Activated naive CD4-positive, alpha-beta T cell treated with anti-CD3 and anti-CD28 coated beads, Interleukin-2, amount 10 ng/mL, durations not matched to agents 7 days and 5 days (primary cell): ENCODE measurements at regions not wholly inside any gene's neighbourhood (a gene's known extent, or its start where the extent isn't known, plus 50 kb on each side); places are given as distances from the start of the nearest gene placed in this dataset.

Experiments
- CTCF ChIA-PET: fragments of 350-600 bp; sonication (Branson Sonifier 250); formaldehyde crosslinking; loops from one replicate; lab custom pipeline; 2021; ENCODE audit warnings: antibody characterized with exemption; lab: Charles Lee
- DNase-seq: peaks from one replicate; pipeline ENCODE4 v3.0.0-alpha.2; 2020
- H3K27ac Mint-ChIP-seq: one replicate; pipeline ENCODE4 v1.8.0; 2021; ENCODE audit warnings: mild to moderate bottlenecking, moderate library complexity, mixed read lengths
- H3K27me3 Mint-ChIP-seq: one replicate; pipeline ENCODE4 v1.8.0; 2021; ENCODE audit warnings: mild to moderate bottlenecking, mixed read lengths
- H3K36me3 Mint-ChIP-seq: one replicate; pipeline ENCODE4 v1.8.0; 2021; ENCODE audit warnings: mixed read lengths
- H3K4me1 Mint-ChIP-seq: one replicate; pipeline ENCODE4 v1.8.0; 2021; ENCODE audit warnings: mixed read lengths
- H3K4me3 Mint-ChIP-seq: one replicate; pipeline ENCODE4 v1.8.0; 2021; ENCODE audit warnings: mild to moderate bottlenecking, moderate library complexity, mixed read lengths
- H3K9me3 Mint-ChIP-seq: one replicate; pipeline ENCODE4 v1.8.0; 2021; ENCODE audit warnings: mixed read lengths

GRCh38 chr15:46858150-46858549 is 859.2 kb upstream of the SEMA6D start:
- no peaks in the 10 kb centered on the region for H3K27me3 Mint-ChIP-seq
- no peaks in the 10 kb centered on the region for H3K36me3 Mint-ChIP-seq
- H3K4me3 Mint-ChIP-seq = no peak overlapping the region
- H3K9me3 Mint-ChIP-seq = no peaks in the 10 kb centered on the region
- no peak overlapping the region for H3K27ac Mint-ChIP-seq
- DNase-seq = no peak
- CTCF ChIA-PET = no interaction called here
- H3K4me1 Mint-ChIP-seq = no peaks in the 10 kb centered on the region

GRCh38 chr15:46861796-46862195 is 855.5 kb upstream of the SEMA6D start:
- Mint-ChIP-seq H3K27ac (no peak overlapping the region), H3K4me1 (no peaks in the 10 kb centered on the region), H3K27me3 (no peaks in the 10 kb centered on the region), H3K4me3 (no peak overlapping the region), H3K9me3 (peaks cover 2% of the 10 kb centered on the region), H3K36me3 (no peaks in the 10 kb centered on the region)
- CTCF ChIA-PET = no interaction called here
- DNase-seq = no peak

DNA sequence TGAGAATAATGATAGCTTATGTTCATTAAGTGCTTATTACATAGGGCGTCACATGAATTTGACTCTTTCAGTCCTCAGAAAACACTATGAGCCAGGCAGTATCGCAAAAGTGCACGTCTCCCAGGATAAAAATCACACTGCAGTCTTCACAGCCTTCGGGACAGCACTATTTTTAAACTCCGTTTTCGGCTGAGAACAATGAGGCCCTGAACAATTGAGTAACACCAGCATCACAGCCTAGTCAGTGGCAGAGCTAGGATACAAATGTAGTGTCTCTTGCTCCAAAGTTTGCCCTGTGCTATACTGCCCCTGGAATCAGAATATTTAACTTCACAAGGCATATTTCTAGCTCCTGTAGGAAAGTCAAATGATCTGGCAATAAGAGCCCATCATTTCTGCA is 852.1 kb upstream of the SEMA6D start:
- Mint-ChIP-seq H3K36me3 (no peaks in the 10 kb centered on the region), H3K4me3 (no peak overlapping the region), H3K27ac (no peak overlapping the region), H3K4me1 (no peaks in the 10 kb centered on the region), H3K9me3 (peaks cover 4% of the 10 kb centered on the region), H3K27me3 (no peaks in the 10 kb centered on the region)
- DNase-seq = no peak
- CTCF ChIA-PET = no interaction called here

- Mint-ChIP-seq H3K36me3 (no peaks in the 10 kb centered on the region), H3K27me3 (no peaks in the 10 kb centered on the region), H3K4me1 (no peaks in the 10 kb centered on the region), H3K9me3 (peaks cover 5% of the 10 kb centered on the region), H3K4me3 (no peak overlapping the region), H3K27ac (no peak overlapping the region)
- DNase-seq = no peak
- CTCF ChIA-PET = no interaction called here
Observed at GRCh38 chr15:46872286-46872980, 844.9 kb upstream of the SEMA6D start.

DNA sequence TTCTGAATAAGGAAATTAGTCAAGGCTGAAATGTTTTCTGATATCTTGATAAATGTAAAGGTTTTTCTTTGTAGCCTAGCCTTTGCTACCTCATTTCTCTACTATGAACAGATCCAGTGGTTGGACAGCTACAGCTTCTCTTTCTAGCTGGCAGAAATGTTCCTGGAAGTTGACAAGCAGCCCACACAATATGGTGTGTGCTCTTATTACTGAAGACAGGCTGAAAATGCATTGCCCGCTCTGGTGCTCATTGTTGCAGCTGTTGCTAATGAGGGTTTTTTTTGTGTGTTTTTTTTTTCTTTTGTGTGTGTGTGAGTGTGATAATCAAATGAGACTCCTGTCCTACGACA is 844.3 kb upstream of the SEMA6D start:
- no peak overlapping the region for H3K27ac Mint-ChIP-seq
- H3K9me3 Mint-ChIP-seq = peaks cover 5% of the 10 kb centered on the region
- H3K27me3 Mint-ChIP-seq = no peaks in the 10 kb centered on the region
- no peaks in the 10 kb centered on the region for H3K36me3 Mint-ChIP-seq
- CTCF ChIA-PET = no interaction called here
- no peaks in the 10 kb centered on the region for H3K4me1 Mint-ChIP-seq
- no peak overlapping the region for H3K4me3 Mint-ChIP-seq
- DNase-seq = no peak

- DNase-seq = no peak
- Mint-ChIP-seq H3K27ac (no peak overlapping the region), H3K9me3 (peaks cover 13% of the 10 kb centered on the region), H3K36me3 (no peaks in the 10 kb centered on the region), H3K4me1 (no peaks in the 10 kb centered on the region), H3K27me3 (no peaks in the 10 kb centered on the region), H3K4me3 (no peak overlapping the region)
- CTCF ChIA-PET = no interaction called here
Observed at GRCh38 chr15:46879032-46879770, 838.1 kb upstream of the SEMA6D start.

DNA sequence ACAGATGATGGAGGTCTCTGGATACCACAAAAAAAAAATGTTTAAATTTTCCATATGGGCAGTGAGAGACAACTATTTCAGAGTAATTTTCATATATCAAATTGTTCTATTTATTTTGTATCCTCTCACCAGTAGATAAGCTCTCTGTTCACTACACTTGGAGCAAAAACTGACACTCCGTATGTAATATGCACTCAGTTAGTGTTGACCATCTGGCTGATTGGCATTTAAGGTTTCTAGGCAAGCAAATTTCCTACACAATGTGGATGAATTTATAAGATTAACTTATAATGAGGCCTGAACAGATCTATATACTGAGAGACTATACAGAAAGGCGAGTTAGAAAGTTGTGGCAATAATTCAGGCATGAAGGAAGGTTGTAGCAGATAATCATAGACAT is 836.5 kb upstream of the SEMA6D start:
- CTCF ChIA-PET = no interaction called here
- Mint-ChIP-seq H3K4me1 (no peaks in the 10 kb centered on the region), H3K27ac (no peak overlapping the region), H3K36me3 (no peaks in the 10 kb centered on the region), H3K27me3 (no peaks in the 10 kb centered on the region), H3K4me3 (no peak overlapping the region), H3K9me3 (peaks cover 13% of the 10 kb centered on the region)
- no peak for DNase-seq

GRCh38 chr15:46892621-46893160 is 824.6 kb upstream of the SEMA6D start:
- CTCF ChIA-PET = no interaction called here
- Mint-ChIP-seq H3K4me1 (no peaks in the 10 kb centered on the region), H3K27ac (no peak overlapping the region), H3K9me3 (peaks cover 9% of the 10 kb centered on the region), H3K36me3 (no peaks in the 10 kb centered on the region), H3K4me3 (no peak overlapping the region), H3K27me3 (no peaks in the 10 kb centered on the region)
- DNase-seq = no peak

DNA sequence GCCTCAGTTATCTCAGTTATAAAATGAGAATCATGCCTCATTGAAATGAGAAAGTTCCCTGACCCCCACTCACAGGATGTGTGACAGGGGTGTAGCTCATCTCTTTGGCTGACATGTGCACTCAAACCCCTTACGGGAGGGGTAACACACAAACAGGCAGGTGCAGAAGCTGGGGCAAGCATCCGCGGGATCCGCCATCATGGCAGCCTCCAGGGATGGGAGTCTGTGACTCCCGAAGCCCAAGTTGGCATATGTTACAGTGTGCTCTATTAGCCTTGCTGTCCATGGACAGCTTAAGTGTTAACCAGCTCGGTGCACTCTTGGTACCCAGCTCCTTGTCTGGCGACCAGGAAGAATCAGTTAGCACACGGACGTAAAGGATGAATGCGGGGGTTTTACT is 822.7 kb upstream of the SEMA6D start:
- Mint-ChIP-seq H3K36me3 (no peaks in the 10 kb centered on the region), H3K4me3 (no peak overlapping the region), H3K27me3 (no peaks in the 10 kb centered on the region), H3K27ac (no peak overlapping the region), H3K4me1 (no peaks in the 10 kb centered on the region), H3K9me3 (peaks cover 9% of the 10 kb centered on the region)
- no peak for DNase-seq
- CTCF ChIA-PET = no interaction called here

GRCh38 chr15:46897266-46897665 is 820.0 kb upstream of the SEMA6D start:
- Mint-ChIP-seq H3K4me1 (no peaks in the 10 kb centered on the region), H3K9me3 (peaks cover 11% of the 10 kb centered on the region), H3K36me3 (no peaks in the 10 kb centered on the region), H3K27ac (no peak overlapping the region), H3K27me3 (no peaks in the 10 kb centered on the region), H3K4me3 (no peak overlapping the region)
- CTCF ChIA-PET = no interaction called here
- DNase-seq = no peak

GRCh38 chr15:46901001-46901400 is 816.3 kb upstream of the SEMA6D start:
- DNase-seq = no peak
- H3K27ac Mint-ChIP-seq = no peak overlapping the region
- H3K36me3 Mint-ChIP-seq = no peaks in the 10 kb centered on the region
- H3K4me1 Mint-ChIP-seq = no peaks in the 10 kb centered on the region
- no peak overlapping the region for H3K4me3 Mint-ChIP-seq
- CTCF ChIA-PET = no interaction called here
- H3K9me3 Mint-ChIP-seq = peaks cover 2% of the 10 kb centered on the region
- no peaks in the 10 kb centered on the region for H3K27me3 Mint-ChIP-seq

DNA sequence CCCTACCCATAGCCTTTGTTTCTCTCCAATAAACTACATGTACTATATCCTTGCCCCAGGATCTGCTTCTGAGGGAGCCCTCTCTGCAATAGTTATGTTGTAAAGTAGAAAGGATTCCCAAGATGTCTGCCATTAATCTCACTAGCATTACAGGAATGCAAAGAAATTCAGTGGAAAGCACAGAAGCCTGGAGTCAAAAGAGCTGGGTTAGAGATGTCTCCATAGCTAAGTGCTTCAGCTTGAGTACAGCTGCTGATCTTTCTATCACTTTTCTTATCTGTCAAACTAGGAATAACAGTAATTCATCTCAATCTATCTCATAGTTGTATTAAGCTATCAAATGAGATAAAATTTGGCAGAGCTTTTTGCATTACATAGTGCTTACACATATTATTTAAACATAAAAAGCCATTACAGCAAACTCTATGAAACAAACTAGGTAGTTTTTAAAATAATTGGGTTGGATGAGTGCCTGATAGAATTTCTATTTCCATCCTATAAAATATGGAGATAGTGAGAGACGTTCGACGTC is 799.5 kb upstream of the SEMA6D start:
- no peak for DNase-seq
- Mint-ChIP-seq H3K27me3 (no peaks in the 10 kb centered on the region), H3K36me3 (no peaks in the 10 kb centered on the region), H3K9me3 (peaks cover 8% of the 10 kb centered on the region), H3K4me1 (no peaks in the 10 kb centered on the region), H3K27ac (no peak overlapping the region), H3K4me3 (no peak overlapping the region)
- CTCF ChIA-PET = no interaction called here

DNA sequence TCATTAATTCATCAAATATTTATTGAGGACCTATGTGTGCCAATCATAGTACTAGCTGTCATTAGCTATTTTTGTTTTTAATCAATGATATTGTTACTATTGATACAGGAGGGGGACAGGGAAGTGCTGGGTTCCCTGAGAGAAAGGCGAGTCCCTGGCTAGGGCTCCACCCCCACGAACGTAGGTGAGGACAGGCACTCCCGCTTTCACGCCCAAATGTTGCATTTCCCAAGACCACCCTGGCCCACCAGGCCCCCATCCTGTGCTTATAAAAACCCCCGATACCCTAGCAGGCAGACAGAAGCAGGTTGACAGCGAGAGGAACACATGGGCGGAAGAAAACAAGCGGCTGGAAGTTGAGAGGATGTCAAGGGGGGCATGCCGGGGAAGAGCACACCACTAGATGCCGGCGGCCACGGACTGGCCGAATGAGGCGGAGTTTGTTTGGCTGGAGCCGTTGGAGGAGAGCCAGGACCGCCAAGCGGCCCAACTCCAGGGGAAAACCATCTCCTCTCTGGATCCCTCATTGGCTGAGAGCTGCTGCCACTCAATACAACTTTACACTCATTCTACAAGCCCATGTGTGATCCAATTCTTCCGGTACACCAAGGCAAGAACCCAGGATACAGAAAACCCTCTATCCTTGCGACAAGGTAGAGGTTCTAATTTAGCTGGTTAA is 798.7 kb upstream of the SEMA6D start:
- no peak overlapping the region for H3K27ac Mint-ChIP-seq
- H3K4me1 Mint-ChIP-seq = no peaks in the 10 kb centered on the region
- no peaks in the 10 kb centered on the region for H3K36me3 Mint-ChIP-seq
- CTCF ChIA-PET = no interaction called here
- no peak overlapping the region for H3K4me3 Mint-ChIP-seq
- no peak for DNase-seq
- peaks cover 16% of the 10 kb centered on the region for H3K9me3 Mint-ChIP-seq
- H3K27me3 Mint-ChIP-seq = no peaks in the 10 kb centered on the region

GRCh38 chr15:46921891-46922290 is 795.4 kb upstream of the SEMA6D start:
- CTCF ChIA-PET = no interaction called here
- no peaks in the 10 kb centered on the region for H3K4me1 Mint-ChIP-seq
- no peaks in the 10 kb centered on the region for H3K27me3 Mint-ChIP-seq
- no peak for DNase-seq
- H3K36me3 Mint-ChIP-seq = no peaks in the 10 kb centered on the region
- H3K4me3 Mint-ChIP-seq = no peak overlapping the region
- H3K9me3 Mint-ChIP-seq = peaks cover 16% of the 10 kb centered on the region
- H3K27ac Mint-ChIP-seq = no peak overlapping the region
